BE2C (cell line): ENCODE measurements at regions not wholly inside any gene's neighbourhood (a gene's known extent, or its start where the extent isn't known, plus 50 kb on each side); places are given as distances from the start of the nearest gene placed in this dataset.

Experiments used
- DNase-seq: peaks from one replicate; pipeline ENCODE4 v3.0.0-alpha.2; 2020
- H3K27me3 ChIP-seq: fragments of 250-450 bp; sonication (Bioruptor Pico); 2 replicates; pipeline ENCODE4 v1.5.1; 2020; ENCODE audit warnings: mild to moderate bottlenecking
- H3K36me3 ChIP-seq: fragments of 250-450 bp; sonication (Bioruptor Pico); 2 replicates; pipeline ENCODE4 v1.5.1; 2020; ENCODE audit warnings: mild to moderate bottlenecking
- H3K4me1 ChIP-seq: fragments of 250-450 bp; sonication (Bioruptor Pico); 2 replicates; pipeline ENCODE4 v1.5.1; 2020
- H3K4me3 ChIP-seq: 2 replicates; pipeline ENCODE4 v1.5.1; 2011; ENCODE audit warnings: low read depth, low read length
- H3K9me3 ChIP-seq: fragments of 250-450 bp; sonication (Bioruptor Pico); 2 replicates; pipeline ENCODE4 v1.5.1; 2020
- TF ChIP-seq, protein P1 (sequence below): IDR thresholded peaks from 2 replicates; pipeline ENCODE4 v1.5.1; 2012; ENCODE audit warnings: mild to moderate bottlenecking, low read depth, low read length

DNA sequence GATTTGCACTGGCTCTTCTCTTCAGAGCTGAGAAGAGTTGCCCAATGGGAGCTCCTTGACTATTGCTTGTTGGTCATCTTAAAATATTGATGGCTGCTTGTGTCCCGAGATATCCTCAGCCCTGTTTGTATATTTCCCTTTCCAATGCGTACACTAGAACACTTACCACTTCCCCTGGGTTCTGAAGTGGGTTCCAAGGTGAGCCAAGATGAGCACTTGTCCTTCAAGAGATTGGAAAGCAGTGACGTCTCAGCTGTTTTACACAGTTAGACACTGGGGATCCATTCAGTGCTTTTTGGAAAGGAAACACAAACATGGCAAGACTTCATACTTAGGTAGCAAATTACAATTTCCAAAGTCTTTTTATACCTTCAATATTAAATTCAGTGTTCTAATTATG lies 716.4 kb upstream of the CITED2 start:
- no peak for DNase-seq
- H3K36me3 ChIP-seq: no peaks in the 10 kb centered on the region
- no peaks in the 10 kb centered on the region for H3K4me1 ChIP-seq
- H3K27me3 ChIP-seq: no peaks in the 10 kb centered on the region
- no peak overlapping the region for H3K4me3 ChIP-seq
- H3K9me3 ChIP-seq: no peaks in the 10 kb centered on the region
- TF ChIP-seq, protein P1, sequence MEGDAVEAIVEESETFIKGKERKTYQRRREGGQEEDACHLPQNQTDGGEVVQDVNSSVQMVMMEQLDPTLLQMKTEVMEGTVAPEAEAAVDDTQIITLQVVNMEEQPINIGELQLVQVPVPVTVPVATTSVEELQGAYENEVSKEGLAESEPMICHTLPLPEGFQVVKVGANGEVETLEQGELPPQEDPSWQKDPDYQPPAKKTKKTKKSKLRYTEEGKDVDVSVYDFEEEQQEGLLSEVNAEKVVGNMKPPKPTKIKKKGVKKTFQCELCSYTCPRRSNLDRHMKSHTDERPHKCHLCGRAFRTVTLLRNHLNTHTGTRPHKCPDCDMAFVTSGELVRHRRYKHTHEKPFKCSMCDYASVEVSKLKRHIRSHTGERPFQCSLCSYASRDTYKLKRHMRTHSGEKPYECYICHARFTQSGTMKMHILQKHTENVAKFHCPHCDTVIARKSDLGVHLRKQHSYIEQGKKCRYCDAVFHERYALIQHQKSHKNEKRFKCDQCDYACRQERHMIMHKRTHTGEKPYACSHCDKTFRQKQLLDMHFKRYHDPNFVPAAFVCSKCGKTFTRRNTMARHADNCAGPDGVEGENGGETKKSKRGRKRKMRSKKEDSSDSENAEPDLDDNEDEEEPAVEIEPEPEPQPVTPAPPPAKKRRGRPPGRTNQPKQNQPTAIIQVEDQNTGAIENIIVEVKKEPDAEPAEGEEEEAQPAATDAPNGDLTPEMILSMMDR: no peak

DNA sequence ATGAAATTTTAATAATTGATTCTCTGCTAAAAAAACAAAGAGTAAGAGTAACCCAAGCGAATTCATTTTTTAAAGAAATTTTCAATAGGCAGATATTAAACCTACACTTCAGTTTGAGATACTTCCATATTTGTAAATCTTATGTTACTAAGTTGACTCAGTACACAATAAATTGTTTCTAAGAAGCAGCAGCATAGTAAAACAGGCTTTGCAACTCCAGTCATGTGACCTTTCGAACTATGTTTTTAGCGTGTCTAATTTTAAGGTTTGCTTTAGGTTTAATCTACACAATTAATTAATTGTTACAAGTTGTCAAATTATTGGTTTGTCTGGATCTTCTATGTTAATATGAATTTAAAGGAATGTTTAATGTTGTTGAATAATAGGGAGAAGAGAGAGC lies 708.9 kb upstream of the CITED2 start:
- Histone ChIP-seq H3K4me3 (no peak overlapping the region), H3K27me3 (no peaks in the 10 kb centered on the region), H3K9me3 (no peaks in the 10 kb centered on the region), H3K36me3 (no peaks in the 10 kb centered on the region), H3K4me1 (no peaks in the 10 kb centered on the region)
- DNase-seq: no peak
- TF ChIP-seq, protein P1: no peak

DNA sequence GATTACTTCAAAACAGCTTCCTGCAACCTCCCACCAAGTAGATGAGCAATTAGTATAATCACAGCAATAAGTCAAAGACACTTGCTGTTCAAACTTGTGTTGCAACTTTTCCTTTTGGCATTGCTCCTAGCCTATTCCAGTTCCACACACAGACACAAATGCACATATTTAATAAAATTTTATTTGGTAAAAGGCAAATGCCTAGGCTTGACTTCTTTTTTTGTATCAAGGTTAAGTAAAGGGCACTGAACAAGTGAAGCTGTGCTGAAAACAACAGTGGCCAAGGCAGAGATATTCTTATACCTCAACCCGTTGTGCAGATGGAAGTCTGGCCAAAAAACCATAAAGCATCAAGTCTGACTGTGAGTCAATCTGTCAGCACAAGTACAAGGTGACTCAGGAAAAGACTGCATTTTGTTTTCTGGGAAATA lies 708.4 kb upstream of the CITED2 start:
- H3K9me3 ChIP-seq: no peaks in the 10 kb centered on the region
- no peaks in the 10 kb centered on the region for H3K36me3 ChIP-seq
- H3K4me1 ChIP-seq: no peaks in the 10 kb centered on the region
- no peak overlapping the region for H3K4me3 ChIP-seq
- H3K27me3 ChIP-seq: no peaks in the 10 kb centered on the region
- DNase-seq: no peak
- TF ChIP-seq, protein P1: no peak

DNA sequence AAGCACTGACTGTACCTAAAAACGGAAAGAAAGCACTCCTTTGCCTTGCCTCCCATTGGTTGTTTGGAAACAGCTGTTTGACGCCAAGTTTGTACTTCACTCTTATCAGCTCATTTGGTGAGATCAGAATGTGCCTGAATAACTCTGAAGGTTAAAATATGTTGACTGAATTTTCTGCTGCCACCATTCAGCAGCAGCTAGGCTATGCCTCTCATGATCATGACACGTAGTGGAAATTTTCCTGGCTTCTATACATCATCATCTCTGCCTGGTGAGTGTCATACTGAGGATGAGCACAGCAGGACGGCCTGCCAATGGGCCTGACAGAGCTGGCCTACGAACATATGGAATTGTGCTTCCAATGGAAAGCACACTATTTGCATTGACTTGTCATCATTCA lies 704.9 kb upstream of the CITED2 start:
- Histone ChIP-seq H3K4me3 (no peak overlapping the region), H3K27me3 (no peaks in the 10 kb centered on the region), H3K36me3 (no peaks in the 10 kb centered on the region), H3K4me1 (no peaks in the 10 kb centered on the region), H3K9me3 (no peaks in the 10 kb centered on the region)
- no peak for DNase-seq
- TF ChIP-seq, protein P1: no peak

DNA sequence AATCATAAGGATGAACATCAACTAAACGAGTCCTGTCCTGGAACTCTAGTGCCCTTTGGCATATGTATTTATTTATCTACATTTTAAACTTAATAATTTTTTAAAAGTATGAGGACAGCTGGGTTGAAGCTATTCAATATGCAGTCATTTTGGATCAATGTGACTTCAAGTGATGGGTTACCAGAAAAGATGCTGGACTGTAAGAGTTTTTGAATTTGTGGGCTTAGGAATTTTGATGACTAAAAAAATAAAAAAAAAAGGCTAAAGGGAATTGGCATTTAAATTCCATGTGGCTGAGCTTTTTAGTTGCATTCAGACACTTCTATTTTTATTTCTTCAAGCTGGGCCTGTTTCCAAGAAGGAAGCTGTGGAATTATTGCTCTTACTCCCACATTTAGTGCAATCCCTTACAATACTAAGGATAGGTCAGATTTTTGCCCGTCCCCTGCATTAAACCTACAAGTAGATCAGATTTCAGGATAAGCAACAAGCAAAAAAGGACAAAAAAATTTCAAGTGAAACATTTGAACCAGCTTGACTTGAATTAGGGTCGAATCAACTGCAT lies 704.2 kb upstream of the CITED2 start:
- no peak for DNase-seq
- no peaks in the 10 kb centered on the region for H3K9me3 ChIP-seq
- H3K27me3 ChIP-seq: no peaks in the 10 kb centered on the region
- H3K4me1 ChIP-seq: no peaks in the 10 kb centered on the region
- H3K4me3 ChIP-seq: no peak overlapping the region
- TF ChIP-seq, protein P1: no peak
- H3K36me3 ChIP-seq: no peaks in the 10 kb centered on the region

DNA sequence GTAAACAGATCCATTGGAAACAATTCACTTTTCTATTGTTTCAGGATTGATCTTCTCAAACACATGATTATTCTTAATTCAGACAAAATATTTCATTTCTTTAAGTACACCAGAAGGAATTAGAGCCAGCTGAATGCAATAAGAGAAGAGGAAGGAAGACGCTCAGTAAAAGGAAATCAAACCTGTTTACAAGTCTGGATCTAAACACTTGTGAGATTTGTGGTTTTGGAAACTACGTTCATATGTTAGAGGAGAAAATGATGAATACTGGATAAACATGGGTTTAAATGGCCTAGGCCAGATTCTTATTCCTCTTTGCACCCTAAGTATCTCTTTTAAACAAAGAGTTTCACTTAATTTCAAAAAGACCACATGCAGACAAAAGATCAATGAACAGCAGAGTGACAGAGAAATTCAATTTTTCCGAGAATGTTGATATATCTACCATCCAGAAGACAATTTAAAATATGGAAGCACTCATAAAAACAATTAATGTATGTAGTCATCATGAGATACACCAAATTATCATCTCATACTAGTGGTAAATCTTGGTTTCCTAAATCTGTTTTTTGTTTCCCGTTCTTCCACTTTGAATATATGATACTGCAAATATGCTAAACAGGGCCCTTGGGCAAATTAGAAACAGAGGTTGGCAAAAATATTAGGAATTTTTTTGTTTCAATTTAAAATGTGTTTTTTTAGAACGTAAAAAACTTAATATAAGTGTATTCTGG lies 703.5 kb upstream of the CITED2 start:
- no peaks in the 10 kb centered on the region for H3K36me3 ChIP-seq
- no peak for DNase-seq
- H3K4me1 ChIP-seq: no peaks in the 10 kb centered on the region
- H3K9me3 ChIP-seq: no peaks in the 10 kb centered on the region
- no peak overlapping the region for H3K4me3 ChIP-seq
- H3K27me3 ChIP-seq: no peaks in the 10 kb centered on the region
- TF ChIP-seq, protein P1: no peak
